CD14-positive monocyte (primary cell): ENCODE measurements at regions not wholly inside any gene's neighbourhood (a gene's known extent, or its start where the extent isn't known, plus 50 kb on each side); places are given as distances from the start of the nearest gene placed in this dataset.
"Not testable (repeated sequence)": the region's sequence is repeated elsewhere in the genome, so short reads cannot be mapped to it uniquely, and the experiment has no call there.

Experiments
- DNase-seq, 3 donors: peaks; one replicate each; pipeline ENCODE4 v3.0.0-alpha.2; 2011 to 2022
- H2AFZ ChIP-seq: 2 replicates; pipeline ENCODE4 v1.6.0; 2012; ENCODE audit warnings: mild to moderate bottlenecking, low read depth, low read length, inconsistent platforms; ENCODE audit not compliant: insufficient read depth, poor library complexity, severe bottlenecking
- H3K27ac ChIP-seq, 2 donors: 1 replicate in 1 of 2; 2 replicates in 1 of 2; pipeline ENCODE4 v1.5.1; 2012 to 2013; ENCODE audit warnings: low read length in 2 of 2, control low read depth in 1 of 2, inconsistent platforms in 1 of 2, low read depth in 1 of 2, mild to moderate bottlenecking in 1 of 2
- H3K27me3 ChIP-seq, 2 donors: one replicate each; pipeline versions ENCODE4 v1.6.0 to v1.6.1; 2011 to 2013; ENCODE audit warnings: low read length in 2 of 2; ENCODE audit not compliant: control insufficient read depth in 2 of 2, insufficient read depth in 2 of 2
- H3K36me3 ChIP-seq, 2 donors: replicated peaks in 1 of 2; 1 replicate in 1 of 2; 2 replicates in 1 of 2; pipeline versions ENCODE4 v1.5.1 to v1.6.1; 2012 to 2013; ENCODE audit warnings: low read length in 2 of 2, control low read depth in 1 of 2, inconsistent platforms in 1 of 2, mild to moderate bottlenecking in 1 of 2; ENCODE audit not compliant: insufficient read depth in 2 of 2, control insufficient read depth in 1 of 2
- H3K4me1 ChIP-seq, 2 donors: 1 replicate in 1 of 2; 2 replicates in 1 of 2; pipeline versions ENCODE4 v1.5.1 to v1.6.1; 2012 to 2013; ENCODE audit warnings: low read length in 2 of 2, control low read depth in 1 of 2, inconsistent platforms in 1 of 2, mild to moderate bottlenecking in 1 of 2, moderate library complexity in 1 of 2; ENCODE audit not compliant: insufficient read depth in 2 of 2, control insufficient read depth in 1 of 2
- H3K4me2 ChIP-seq: replicated peaks from 2 replicates; pipeline ENCODE3; 2012; ENCODE audit warnings: low read length, moderate library complexity, mild to moderate bottlenecking; ENCODE audit not compliant: poor library complexity, severe bottlenecking; ENCODE audit errors: extremely low read depth
- H3K4me3 ChIP-seq, 3 experiments: fragments of 200-600 bp in 1 of 3; sonication (generic) in 1 of 3; replicated peaks in 1 of 3; 1 replicate in 2 of 3; 2 replicates in 1 of 3; pipeline ENCODE4 v1.5.1; 2011 to 2013; ENCODE audit warnings: low read length in 3 of 3, mild to moderate bottlenecking in 3 of 3, control low read depth in 2 of 3, low read depth in 2 of 3, inconsistent platforms in 1 of 3, moderate library complexity in 1 of 3
- H3K79me2 ChIP-seq: 2 replicates; pipeline ENCODE4 v1.6.0; 2012; ENCODE audit warnings: mild to moderate bottlenecking, control low read depth, inconsistent platforms, low read length, moderate library complexity; ENCODE audit not compliant: insufficient read depth
- H3K9ac ChIP-seq: 2 replicates; pipeline ENCODE4 v1.6.0; 2017; ENCODE audit warnings: low read length, mild to moderate bottlenecking; ENCODE audit not compliant: insufficient read depth, poor library complexity, severe bottlenecking
- H3K9me3 ChIP-seq, 2 donors: replicated peaks in 1 of 2; 1 replicate in 1 of 2; 2 replicates in 1 of 2; pipeline versions ENCODE4 v1.5.1 to v1.6.1; 2012 to 2013; ENCODE audit warnings: low read length in 2 of 2, control low read depth in 1 of 2; ENCODE audit not compliant: control insufficient read depth in 1 of 2, insufficient read depth in 1 of 2
- H4K20me1 ChIP-seq: 2 replicates; pipeline ENCODE4 v1.6.0; 2012; ENCODE audit warnings: mild to moderate bottlenecking, low read length, control low read depth, moderate library complexity; ENCODE audit not compliant: insufficient read depth
- H3K27ac Mint-ChIP-seq, 7 donors: one replicate each; pipeline ENCODE4 v1.8.0; 2020; ENCODE audit warnings: mild to moderate bottlenecking in 7 of 7, mixed read lengths in 7 of 7, moderate library complexity in 6 of 7, inconsistent platforms in 2 of 7
- H3K27me3 Mint-ChIP-seq, 3 donors: one replicate each; pipeline ENCODE4 v1.8.0; 2021 to 2022; ENCODE audit warnings: low read depth in 3 of 3, mild to moderate bottlenecking in 3 of 3, mixed read lengths in 3 of 3, moderate library complexity in 3 of 3, inconsistent platforms in 1 of 3
- H3K36me3 Mint-ChIP-seq, 2 donors: one replicate each; pipeline ENCODE4 v1.8.0; 2020; ENCODE audit warnings: mixed read lengths in 2 of 2, inconsistent platforms in 1 of 2, mild to moderate bottlenecking in 1 of 2
- H3K4me1 Mint-ChIP-seq: one replicate; pipeline ENCODE4 v1.8.0; 2020; ENCODE audit warnings: mild to moderate bottlenecking, mixed read lengths
- H3K4me3 Mint-ChIP-seq, 2 donors: one replicate each; pipeline ENCODE4 v1.8.0; 2020; ENCODE audit warnings: mild to moderate bottlenecking in 2 of 2, mixed read lengths in 2 of 2, moderate library complexity in 1 of 2
- H3K9me3 Mint-ChIP-seq, 7 donors: one replicate each; pipeline ENCODE4 v1.8.0; 2020 to 2022; ENCODE audit warnings: mixed read lengths in 7 of 7, mild to moderate bottlenecking in 6 of 7, moderate library complexity in 6 of 7, inconsistent platforms in 2 of 7
- WGBS: methylation state at CpG from one replicate; pipeline ENCODE4 v1.1.5; 2013; ENCODE audit warnings: missing lambda C conversion rate; ENCODE audit not compliant: insufficient coverage; 5-methylcytosine and 5-hydroxymethylcytosine counted together
- intact Hi-C, 2 donors: fragments of 100-400 bp; cut with micrococcal nuclease; formaldehyde crosslinking; loops; one replicate each; pipeline versions ENCODE4 v1.15.0 to v1.15.1; 2023
- TF ChIP-seq, protein P1 (sequence below): fragments of 200-600 bp; IDR thresholded peaks from one replicate; pipeline ENCODE4 v1.8.0; 2022; ENCODE audit warnings: antibody characterized with exemption, mild to moderate bottlenecking

DNA sequence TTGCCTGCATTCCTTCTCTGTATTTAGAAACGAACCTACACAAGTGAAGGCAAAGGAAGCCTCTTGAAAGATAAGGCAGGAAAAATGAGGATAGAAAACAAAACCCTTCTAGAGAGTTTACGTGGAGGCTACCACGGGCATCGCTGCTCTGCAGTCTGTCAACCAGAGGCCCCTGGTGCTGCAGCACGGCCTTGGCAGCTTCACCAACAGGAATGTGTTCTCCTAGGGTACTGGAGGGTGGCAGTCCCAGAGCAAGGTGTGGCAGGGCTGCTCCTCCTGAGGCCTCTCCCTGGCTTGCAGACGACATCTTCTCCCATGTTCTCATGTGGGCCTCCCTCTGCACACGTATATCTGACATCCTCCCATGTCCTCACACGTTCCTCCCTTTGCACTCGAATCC lies 57.6 kb upstream of the SAMD11 start:
- H4K20me1 ChIP-seq, result no peaks in the 10 kb centered on the region
- Mint-ChIP-seq H3K4me1 (peaks cover 24% of the 10 kb centered on the region), H3K36me3 (no peaks in the 10 kb centered on the region), H3K9me3 (no peaks in the 10 kb centered on the region), H3K27me3 (peaks cover 0 to 4% (median 0%) of the 10 kb centered on the region in 3 donors), H3K4me3 (no peak overlapping the region), H3K27ac (no peak overlapping the region)
- H3K27ac ChIP-seq, result no peak overlapping the region
- peaks cover 4 to 11% of the 10 kb centered on the region in 2 donors for H3K4me1 ChIP-seq
- H3K9ac ChIP-seq, result no peak overlapping the region
- H3K27me3 ChIP-seq, result no peaks in the 10 kb centered on the region
- WGBS, result 95% methylated on average over 8 of the region's 9 CpGs
- H3K4me2 ChIP-seq, result no peak overlapping the region
- H3K36me3 ChIP-seq, result no peaks in the 10 kb centered on the region
- DNase-seq, result no peak
- H3K4me3 ChIP-seq, result no peak overlapping the region
- no peaks in the 10 kb centered on the region for H3K9me3 ChIP-seq
- intact Hi-C loops, result no loop called here
- no peaks in the 10 kb centered on the region for H3K79me2 ChIP-seq
- H2AFZ ChIP-seq, result no peak overlapping the region
- TF ChIP-seq, protein P1, sequence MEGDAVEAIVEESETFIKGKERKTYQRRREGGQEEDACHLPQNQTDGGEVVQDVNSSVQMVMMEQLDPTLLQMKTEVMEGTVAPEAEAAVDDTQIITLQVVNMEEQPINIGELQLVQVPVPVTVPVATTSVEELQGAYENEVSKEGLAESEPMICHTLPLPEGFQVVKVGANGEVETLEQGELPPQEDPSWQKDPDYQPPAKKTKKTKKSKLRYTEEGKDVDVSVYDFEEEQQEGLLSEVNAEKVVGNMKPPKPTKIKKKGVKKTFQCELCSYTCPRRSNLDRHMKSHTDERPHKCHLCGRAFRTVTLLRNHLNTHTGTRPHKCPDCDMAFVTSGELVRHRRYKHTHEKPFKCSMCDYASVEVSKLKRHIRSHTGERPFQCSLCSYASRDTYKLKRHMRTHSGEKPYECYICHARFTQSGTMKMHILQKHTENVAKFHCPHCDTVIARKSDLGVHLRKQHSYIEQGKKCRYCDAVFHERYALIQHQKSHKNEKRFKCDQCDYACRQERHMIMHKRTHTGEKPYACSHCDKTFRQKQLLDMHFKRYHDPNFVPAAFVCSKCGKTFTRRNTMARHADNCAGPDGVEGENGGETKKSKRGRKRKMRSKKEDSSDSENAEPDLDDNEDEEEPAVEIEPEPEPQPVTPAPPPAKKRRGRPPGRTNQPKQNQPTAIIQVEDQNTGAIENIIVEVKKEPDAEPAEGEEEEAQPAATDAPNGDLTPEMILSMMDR, result no peak

DNA sequence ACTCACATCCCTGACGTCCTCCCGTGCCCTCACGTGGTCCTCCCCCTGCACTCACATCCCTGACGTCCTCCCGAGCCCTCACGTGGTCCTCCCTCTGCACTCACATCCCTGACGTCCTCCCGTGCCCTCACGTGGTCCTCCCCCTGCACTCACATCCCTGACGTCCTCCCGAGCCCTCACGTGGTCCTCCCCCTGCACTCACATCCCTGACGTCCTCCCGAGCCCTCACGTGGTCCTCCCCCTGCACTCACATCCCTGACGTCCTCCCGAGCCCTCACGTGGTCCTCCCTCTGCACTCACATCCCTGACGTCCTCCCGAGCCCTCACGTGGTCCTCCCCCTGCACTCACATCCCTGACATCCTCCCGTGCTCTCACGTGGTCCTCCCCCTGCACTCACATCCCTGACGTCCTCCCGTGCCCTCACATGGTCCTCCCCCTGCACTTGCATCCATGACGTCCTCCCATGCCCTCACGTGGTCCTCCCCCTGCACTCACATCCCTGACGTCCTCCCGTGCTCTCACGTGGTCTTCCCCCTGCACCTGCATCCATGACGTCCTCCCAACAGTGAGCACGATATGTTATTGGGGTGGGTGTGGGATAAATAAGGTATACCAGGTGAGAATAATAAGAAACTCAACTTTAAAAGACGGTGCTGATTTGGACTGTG lies 57.0 kb upstream of the SAMD11 start:
- H3K36me3 Mint-ChIP-seq, H3K9ac ChIP-seq, H3K4me3 ChIP-seq, H3K27me3 ChIP-seq, H2AFZ ChIP-seq, H3K36me3 ChIP-seq, H3K79me2 ChIP-seq, H3K4me3 Mint-ChIP-seq, H3K9me3 Mint-ChIP-seq, H3K4me2 ChIP-seq, H3K27me3 Mint-ChIP-seq, H3K27ac ChIP-seq, H3K9me3 ChIP-seq, DNase-seq, H3K27ac Mint-ChIP-seq, H4K20me1 ChIP-seq, intact Hi-C loops: not testable (repeated sequence)
- WGBS, result 87% methylated on average over 23 of the region's 33 CpGs
- peaks cover 24% of the 10 kb centered on the region for H3K4me1 Mint-ChIP-seq
- peaks cover 4 to 11% of the 10 kb centered on the region in 2 donors for H3K4me1 ChIP-seq

DNA sequence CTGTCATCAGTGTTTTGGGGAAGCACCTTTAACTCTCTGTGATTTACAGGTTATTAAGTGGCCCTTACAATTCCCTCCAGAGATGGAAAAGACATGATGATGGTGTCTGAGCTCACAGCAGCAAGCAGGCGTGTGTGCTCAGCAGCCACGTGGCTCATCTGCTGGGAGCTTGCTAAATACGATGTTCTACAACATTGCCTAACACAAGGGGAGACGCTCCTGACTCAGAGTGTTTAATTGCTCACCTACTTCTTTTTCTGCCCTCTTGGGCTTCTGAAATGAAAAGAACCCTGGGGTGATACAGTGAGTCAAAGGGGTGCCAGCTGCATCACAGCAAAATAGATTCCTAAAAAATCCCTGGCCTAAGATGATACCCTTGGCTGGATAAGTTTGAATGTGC lies 56.2 kb upstream of the SAMD11 start:
- H3K27ac ChIP-seq, H3K4me3 Mint-ChIP-seq, H3K27me3 Mint-ChIP-seq, H3K9me3 Mint-ChIP-seq, H3K4me3 ChIP-seq, H3K36me3 ChIP-seq, H3K27me3 ChIP-seq, H3K36me3 Mint-ChIP-seq, intact Hi-C loops, H4K20me1 ChIP-seq, H2AFZ ChIP-seq, H3K9ac ChIP-seq, H3K9me3 ChIP-seq, H3K4me2 ChIP-seq, H3K79me2 ChIP-seq: not testable (repeated sequence)
- no CpG with 5 or more reads among the region's 4 CpGs for WGBS
- DNase-seq, result peak in 1 of 3 donors; percentile 29
- H3K27ac Mint-ChIP-seq, result peak overlapping the region in 2 of 7 donors; percentile 15 to 66
- H3K4me1 Mint-ChIP-seq, result peaks cover 24% of the 10 kb centered on the region
- H3K4me1 ChIP-seq, result peaks cover 4 to 11% of the 10 kb centered on the region in 2 donors
